Endothelial cell (in vitro differentiated cells): ENCODE measurements at regions not wholly inside any gene's neighbourhood (a gene's known extent, or its start where the extent isn't known, plus 50 kb on each side); places are given as distances from the start of the nearest gene placed in this dataset.

Experiments
- DNase-seq: peaks from one replicate; pipeline ENCODE4 v3.0.0; 2021; ENCODE audit warnings: low spot score
- H3K27ac Mint-ChIP-seq: one replicate; pipeline ENCODE4 v1.8.0; 2021; ENCODE audit warnings: mixed read lengths, inconsistent platforms; ENCODE audit not compliant: unreplicated experiment
- H3K27me3 Mint-ChIP-seq: one replicate; pipeline ENCODE4 v1.8.0; 2021; ENCODE audit warnings: mild to moderate bottlenecking, moderate library complexity, mixed read lengths, inconsistent platforms; ENCODE audit not compliant: unreplicated experiment
- H3K36me3 Mint-ChIP-seq: one replicate; pipeline ENCODE4 v1.8.0; 2021; ENCODE audit warnings: mild to moderate bottlenecking, low read depth, mixed read lengths, inconsistent platforms; ENCODE audit not compliant: unreplicated experiment
- H3K4me1 Mint-ChIP-seq: one replicate; pipeline ENCODE4 v1.8.0; 2021; ENCODE audit warnings: mild to moderate bottlenecking, mixed read lengths, inconsistent platforms; ENCODE audit not compliant: unreplicated experiment
- H3K4me3 Mint-ChIP-seq: one replicate; pipeline ENCODE4 v1.8.0; 2021; ENCODE audit warnings: mild to moderate bottlenecking, mixed read lengths, inconsistent platforms; ENCODE audit not compliant: unreplicated experiment
- H3K9me3 Mint-ChIP-seq: one replicate; pipeline ENCODE4 v1.8.0; 2021; ENCODE audit warnings: mixed read lengths, inconsistent platforms; ENCODE audit not compliant: unreplicated experiment
- TF ChIP-seq, protein P1 (sequence below): fragments of 200-600 bp; sonication (generic); IDR thresholded peaks from one replicate; pipeline ENCODE4 v1.5.0; 2021; ENCODE audit warnings: antibody characterized with exemption; ENCODE audit not compliant: unreplicated experiment

DNA sequence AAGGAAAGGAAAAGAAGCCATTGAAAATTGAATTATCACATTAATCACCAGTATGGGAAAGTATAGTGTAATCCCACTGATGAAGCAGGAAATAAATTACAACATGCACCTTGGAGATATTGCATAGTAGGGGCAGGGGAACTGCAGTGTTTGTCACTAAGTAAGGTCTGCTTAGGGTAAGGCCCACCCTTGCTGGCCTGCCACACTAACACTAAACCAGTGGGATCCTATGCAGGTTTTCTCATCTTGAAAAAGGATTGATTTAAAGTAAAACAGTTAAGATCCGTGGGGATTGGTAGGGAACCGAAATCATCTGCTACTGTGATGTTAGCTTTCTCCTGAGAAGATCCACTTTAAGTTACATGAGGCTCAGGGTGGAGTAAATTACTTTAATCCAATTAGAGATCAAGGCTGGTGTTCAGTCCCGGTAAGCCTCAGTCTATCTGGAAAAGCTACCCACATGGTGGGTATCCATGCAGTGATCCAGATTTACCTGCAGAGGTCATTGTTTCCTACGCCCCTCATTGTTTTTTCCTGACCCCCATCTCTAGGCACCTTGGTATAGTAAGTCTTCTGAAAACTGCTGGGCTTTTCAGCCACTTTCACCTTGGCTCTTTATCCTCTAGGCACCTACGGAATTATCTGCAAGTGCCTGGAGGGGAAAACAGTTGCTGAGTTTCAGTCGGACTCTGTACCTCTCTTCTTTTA is 1014.9 kb upstream of the ATXN8OS start:
- no peak for DNase-seq
- Mint-ChIP-seq H3K9me3 (no peaks in the 10 kb centered on the region), H3K27me3 (no peaks in the 10 kb centered on the region), H3K36me3 (no peaks in the 10 kb centered on the region), H3K4me3 (no peak overlapping the region), H3K27ac (no peak overlapping the region), H3K4me1 (no peaks in the 10 kb centered on the region)
- TF ChIP-seq, protein P1, sequence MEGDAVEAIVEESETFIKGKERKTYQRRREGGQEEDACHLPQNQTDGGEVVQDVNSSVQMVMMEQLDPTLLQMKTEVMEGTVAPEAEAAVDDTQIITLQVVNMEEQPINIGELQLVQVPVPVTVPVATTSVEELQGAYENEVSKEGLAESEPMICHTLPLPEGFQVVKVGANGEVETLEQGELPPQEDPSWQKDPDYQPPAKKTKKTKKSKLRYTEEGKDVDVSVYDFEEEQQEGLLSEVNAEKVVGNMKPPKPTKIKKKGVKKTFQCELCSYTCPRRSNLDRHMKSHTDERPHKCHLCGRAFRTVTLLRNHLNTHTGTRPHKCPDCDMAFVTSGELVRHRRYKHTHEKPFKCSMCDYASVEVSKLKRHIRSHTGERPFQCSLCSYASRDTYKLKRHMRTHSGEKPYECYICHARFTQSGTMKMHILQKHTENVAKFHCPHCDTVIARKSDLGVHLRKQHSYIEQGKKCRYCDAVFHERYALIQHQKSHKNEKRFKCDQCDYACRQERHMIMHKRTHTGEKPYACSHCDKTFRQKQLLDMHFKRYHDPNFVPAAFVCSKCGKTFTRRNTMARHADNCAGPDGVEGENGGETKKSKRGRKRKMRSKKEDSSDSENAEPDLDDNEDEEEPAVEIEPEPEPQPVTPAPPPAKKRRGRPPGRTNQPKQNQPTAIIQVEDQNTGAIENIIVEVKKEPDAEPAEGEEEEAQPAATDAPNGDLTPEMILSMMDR: no peak

DNA sequence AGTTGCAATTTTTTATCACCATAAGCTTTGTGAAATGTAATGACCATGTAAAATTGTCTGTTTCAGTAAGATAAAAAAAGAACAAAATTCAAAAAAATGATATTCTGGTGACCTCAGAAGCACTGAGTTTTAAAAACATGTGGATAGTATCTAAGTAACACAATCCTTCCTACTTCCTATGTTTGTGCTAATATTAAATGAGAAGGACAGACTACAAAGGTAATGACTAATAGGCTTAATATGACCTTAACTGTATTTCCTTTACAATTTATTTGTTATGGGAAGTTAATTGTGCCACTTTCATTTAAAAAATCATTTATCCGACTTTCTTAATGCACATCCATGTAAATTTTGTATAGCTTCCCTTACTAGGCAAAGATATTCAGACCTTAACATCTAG is 1030.4 kb upstream of the ATXN8OS start:
- no peaks in the 10 kb centered on the region for H3K36me3 Mint-ChIP-seq
- no peak for DNase-seq
- H3K27ac Mint-ChIP-seq: peak overlapping the region; percentile 32
- H3K27me3 Mint-ChIP-seq: no peaks in the 10 kb centered on the region
- H3K9me3 Mint-ChIP-seq: no peaks in the 10 kb centered on the region
- H3K4me3 Mint-ChIP-seq: no peak overlapping the region
- TF ChIP-seq, protein P1: no peak
- H3K4me1 Mint-ChIP-seq: peaks cover 7% of the 10 kb centered on the region

DNA sequence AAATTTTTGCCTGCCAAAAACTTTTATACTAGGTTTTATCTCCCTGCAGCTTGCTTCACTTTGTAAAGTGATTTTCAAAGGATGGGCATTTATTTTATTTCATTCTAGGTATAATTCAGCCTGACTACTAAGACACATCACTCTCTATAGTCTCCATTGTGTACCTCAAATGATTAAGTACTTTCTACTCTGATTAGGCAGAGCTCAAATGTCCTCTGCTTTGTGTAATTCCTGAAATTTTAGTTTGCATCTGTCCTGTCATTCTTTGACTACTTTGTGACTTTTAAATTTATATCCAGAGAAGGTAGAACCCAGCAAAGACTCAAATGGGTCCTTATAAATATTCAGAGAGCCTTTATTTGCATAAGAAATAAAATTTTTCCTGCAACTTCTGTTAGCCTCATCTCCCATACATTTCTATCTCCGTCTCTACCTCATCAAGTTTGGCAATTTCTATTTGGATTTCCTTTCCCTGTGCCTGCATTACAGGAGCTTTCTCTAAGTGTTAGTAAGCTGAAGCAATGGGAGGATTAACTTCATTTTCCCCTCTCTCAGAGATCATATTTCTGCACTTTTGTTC is 1038.0 kb upstream of the ATXN8OS start:
- Mint-ChIP-seq H3K4me1 (no peaks in the 10 kb centered on the region), H3K27ac (no peak overlapping the region), H3K4me3 (no peak overlapping the region), H3K9me3 (no peaks in the 10 kb centered on the region), H3K36me3 (no peaks in the 10 kb centered on the region), H3K27me3 (no peaks in the 10 kb centered on the region)
- TF ChIP-seq, protein P1: no peak
- no peak for DNase-seq

DNA sequence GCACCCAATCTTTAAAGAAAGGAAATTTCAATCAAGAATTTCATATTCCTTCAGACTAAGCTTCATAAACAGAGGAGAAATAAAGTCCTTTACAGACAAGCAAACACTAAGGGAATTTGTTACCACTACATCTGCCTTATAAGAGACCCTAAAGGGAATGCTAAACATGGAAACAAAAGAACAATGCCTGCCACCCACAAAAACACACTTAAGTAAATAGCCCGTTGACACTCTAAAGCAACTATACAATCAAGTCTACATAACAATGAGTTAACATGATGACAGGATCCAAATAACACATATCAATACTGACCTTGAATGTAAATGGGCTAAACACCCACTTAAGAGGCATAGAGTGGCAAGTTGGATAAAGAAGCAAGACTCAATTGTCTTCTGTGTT is 1056.9 kb upstream of the ATXN8OS start:
- TF ChIP-seq, protein P1: no peak
- Mint-ChIP-seq H3K4me1 (no peaks in the 10 kb centered on the region), H3K27me3 (peaks cover 2% of the 10 kb centered on the region), H3K4me3 (no peak overlapping the region), H3K36me3 (no peaks in the 10 kb centered on the region), H3K27ac (no peak overlapping the region), H3K9me3 (no peaks in the 10 kb centered on the region)
- DNase-seq: no peak

DNA sequence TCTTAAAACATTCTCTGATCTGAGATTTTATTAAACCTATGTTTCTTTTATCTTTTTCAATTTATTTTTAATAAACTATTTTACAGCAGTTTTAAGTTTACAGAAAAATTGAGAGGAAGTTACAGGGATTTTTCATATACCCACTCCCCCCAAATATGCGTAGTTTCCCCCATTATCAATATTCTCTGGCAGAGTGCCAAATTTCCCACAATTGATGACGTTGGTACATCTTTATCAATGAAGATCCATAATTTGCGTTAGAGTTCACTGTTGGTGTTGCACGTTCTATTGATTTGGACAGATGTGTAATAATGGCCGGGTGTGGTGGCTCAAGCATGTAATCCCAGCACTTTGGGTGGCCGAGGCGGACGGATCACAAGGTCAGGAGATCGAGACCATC is 1063.0 kb upstream of the ATXN8OS start:
- no peaks in the 10 kb centered on the region for H3K4me1 Mint-ChIP-seq
- H3K27ac Mint-ChIP-seq: no peak overlapping the region
- DNase-seq: no peak
- H3K4me3 Mint-ChIP-seq: no peak overlapping the region
- H3K9me3 Mint-ChIP-seq: no peaks in the 10 kb centered on the region
- TF ChIP-seq, protein P1: no peak
- no peaks in the 10 kb centered on the region for H3K27me3 Mint-ChIP-seq
- H3K36me3 Mint-ChIP-seq: no peaks in the 10 kb centered on the region
